ENCODE measurements at regions not wholly inside any gene's neighbourhood (a gene's known extent, or its start where the extent isn't known, plus 50 kb on each side); places are given as distances from the start of the nearest gene placed in this dataset.

GRCh38 chr1:194515916-194516315 lies 1329.5 kb upstream of the B3GALT2 start:
- H4K20me1 ChIP-seq (ENCODE audit: insufficient read depth), result no peaks in the 10 kb centered on the region
- no peaks in the 10 kb centered on the region for H3K36me3 ChIP-seq (ENCODE audit: control insufficient read depth in 1 of 2, insufficient read depth in 2 of 2, low read length in 2 of 2)
- no peak overlapping the region for H3K4me3 ChIP-seq (replicated peaks in 1 of 2; ENCODE audit: low read depth in 1 of 2, low read length in 2 of 2)
- no peak overlapping the region for H3K27ac ChIP-seq (ENCODE audit: low read depth, low read length)
- no peaks in the 10 kb centered on the region for H3K9me2 ChIP-seq (ENCODE audit: insufficient read depth)
- ATAC-seq (no peak), DNase-seq (ENCODE audit: low read depth, low spot score) (no peak)
- H3K4me1 ChIP-seq (ENCODE audit: control insufficient read depth in 1 of 2, insufficient read depth in 2 of 2, low read length in 2 of 2), result no peaks in the 10 kb centered on the region
- H3K9ac ChIP-seq (ENCODE audit: low read length), result no peak overlapping the region
- H3K4me2 ChIP-seq (ENCODE audit: low read length), result no peak overlapping the region
- RAD21 ChIA-PET (ENCODE audit: low non-redundant PET in 1 of 2, low total read pairs in 2 of 2, uncharacterized antibody in 2 of 2, unreplicated experiment in 2 of 2), result no interaction called here
- TF ChIP-seq, protein P1, sequence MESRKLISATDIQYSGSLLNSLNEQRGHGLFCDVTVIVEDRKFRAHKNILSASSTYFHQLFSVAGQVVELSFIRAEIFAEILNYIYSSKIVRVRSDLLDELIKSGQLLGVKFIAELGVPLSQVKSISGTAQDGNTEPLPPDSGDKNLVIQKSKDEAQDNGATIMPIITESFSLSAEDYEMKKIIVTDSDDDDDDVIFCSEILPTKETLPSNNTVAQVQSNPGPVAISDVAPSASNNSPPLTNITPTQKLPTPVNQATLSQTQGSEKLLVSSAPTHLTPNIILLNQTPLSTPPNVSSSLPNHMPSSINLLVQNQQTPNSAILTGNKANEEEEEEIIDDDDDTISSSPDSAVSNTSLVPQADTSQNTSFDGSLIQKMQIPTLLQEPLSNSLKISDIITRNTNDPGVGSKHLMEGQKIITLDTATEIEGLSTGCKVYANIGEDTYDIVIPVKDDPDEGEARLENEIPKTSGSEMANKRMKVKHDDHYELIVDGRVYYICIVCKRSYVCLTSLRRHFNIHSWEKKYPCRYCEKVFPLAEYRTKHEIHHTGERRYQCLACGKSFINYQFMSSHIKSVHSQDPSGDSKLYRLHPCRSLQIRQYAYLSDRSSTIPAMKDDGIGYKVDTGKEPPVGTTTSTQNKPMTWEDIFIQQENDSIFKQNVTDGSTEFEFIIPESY (IDR thresholded peaks at IDR 0.05; ENCODE audit: extremely low read depth, insufficient replicate concordance, low read length), result no peak
- TF ChIP-seq CEBPB (IDR thresholded peaks at IDR 0.05; ENCODE audit: low read depth) (no peak), EZH2phosphoT487 (IDR thresholded peaks at IDR 0.05; ENCODE audit: borderline replicate concordance) (no peak), ZNF274 (IDR thresholded peaks at IDR 0.05; ENCODE audit: low read depth, low read length) (no peak), CTCF (IDR thresholded peaks at IDR 0.05 in 2 of 3, conservative IDR thresholded peaks at IDR 0.05 in 1 of 3; ENCODE audit: borderline replicate concordance in 1 of 3, insufficient read depth in 1 of 3, low read depth in 2 of 3, low read length in 2 of 3) (no peak), ATF3 (IDR thresholded peaks at IDR 0.05) (no peak)
- TF ChIP-seq, protein P2, sequence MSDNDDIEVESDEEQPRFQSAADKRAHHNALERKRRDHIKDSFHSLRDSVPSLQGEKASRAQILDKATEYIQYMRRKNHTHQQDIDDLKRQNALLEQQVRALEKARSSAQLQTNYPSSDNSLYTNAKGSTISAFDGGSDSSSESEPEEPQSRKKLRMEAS (IDR thresholded peaks at IDR 0.05), result no peak
- BruUV-seq (replicated peaks), result no TSS peak
- no peaks in the 10 kb centered on the region for H3K27me3 ChIP-seq (ENCODE audit: insufficient read depth, low read length)
- H3K9me3 ChIP-seq (ENCODE audit: control insufficient read depth in 1 of 2, insufficient read depth in 1 of 2, low read depth in 1 of 2, low read length in 2 of 2), result no peaks in the 10 kb centered on the region
- POLR2A ChIA-PET, result no interaction called here
- intact Hi-C loops (cut with micrococcal nuclease), result no loop called here
- no peak overlapping the region for H2AFZ ChIP-seq (ENCODE audit: low read depth, low read length, poor library complexity, severe bottlenecking)
- CTCF ChIA-PET, result no interaction called here
- no peaks in the 10 kb centered on the region for H3K79me2 ChIP-seq (ENCODE audit: insufficient read depth, low read length)

Measured in HCT116 (cell line).